COLO829 (cell line): ENCODE measurements at regions not wholly inside any gene's neighbourhood (a gene's known extent, or its start where the extent isn't known, plus 50 kb on each side); places are given as distances from the start of the nearest gene placed in this dataset.
"Not testable (repeated sequence)": the region's sequence is repeated elsewhere in the genome, so short reads cannot be mapped to it uniquely, and the experiment has no call there.

ENCODE experiments used
- DNase-seq: peaks from one replicate; pipeline ENCODE4 v3.0.0; 2012; ENCODE audit warnings: low spot score

DNA sequence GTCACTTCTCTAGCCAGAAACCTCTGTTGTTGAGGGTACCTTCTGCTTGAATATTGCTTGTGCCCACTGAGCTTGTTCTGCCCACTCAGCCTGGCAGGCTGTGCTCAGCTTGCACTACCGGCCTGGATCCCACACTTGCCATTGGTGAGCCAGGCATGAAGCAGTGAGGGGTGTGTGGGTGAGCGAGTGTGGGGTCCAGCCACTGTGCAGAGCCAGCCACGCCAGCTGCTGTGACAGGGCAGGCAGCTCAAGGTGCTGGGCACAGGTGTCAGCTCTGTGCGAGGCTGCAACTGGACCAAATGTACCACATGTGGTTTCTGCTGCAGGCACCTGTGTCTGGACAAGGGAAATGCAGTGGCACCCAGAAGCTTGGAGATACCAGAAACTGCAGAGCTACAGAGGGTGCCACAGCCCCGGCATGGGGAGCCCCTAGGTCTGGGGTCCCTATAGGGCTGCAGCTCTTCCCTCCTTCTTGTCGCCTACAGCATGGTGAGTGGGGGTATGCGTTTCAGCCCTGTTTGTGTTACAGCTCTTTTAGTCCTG, 305.1 kb upstream of the RIOK2 start:
- DNase-seq: no peak

DNA sequence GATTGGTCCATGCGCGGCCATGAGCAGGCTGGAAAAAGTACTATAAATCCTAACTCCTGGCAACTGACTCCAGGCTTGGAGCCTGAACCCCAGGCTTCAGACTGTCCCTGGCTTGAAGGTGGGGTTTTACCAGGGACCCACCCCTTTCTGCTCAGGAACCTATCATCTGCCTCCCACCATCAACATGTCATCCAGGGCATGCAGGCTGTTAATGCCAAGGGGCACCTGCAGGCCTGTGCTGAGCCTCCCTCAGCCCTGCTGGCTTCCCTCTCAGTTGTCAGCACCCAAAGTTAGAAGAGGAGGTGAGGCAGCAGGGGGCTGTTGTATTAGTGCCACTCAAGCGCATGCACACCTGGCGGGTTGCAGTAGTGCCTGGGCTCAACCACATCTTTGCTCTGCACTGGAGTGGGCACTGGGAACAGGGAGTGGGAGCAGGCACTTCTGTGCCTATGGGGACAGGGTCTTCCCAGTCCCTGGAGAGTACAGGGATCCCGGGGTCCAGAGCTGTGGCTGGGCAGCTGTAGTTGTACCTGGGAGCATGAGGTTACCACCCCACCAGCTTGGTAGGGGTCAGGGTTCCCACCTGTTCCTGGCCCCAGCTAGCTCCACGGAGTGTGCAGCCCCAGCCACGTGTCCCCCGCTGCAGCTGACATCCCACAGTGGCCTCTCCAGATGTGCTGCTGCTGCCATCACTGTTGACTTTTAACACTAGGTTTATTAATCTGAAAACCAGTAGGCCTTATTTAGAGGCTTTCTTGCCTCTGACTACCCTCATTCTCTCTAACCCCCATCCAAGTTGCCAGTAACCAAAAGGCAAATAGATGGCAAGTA, 306.2 kb upstream of the RIOK2 start:
- no peak for DNase-seq

DNA sequence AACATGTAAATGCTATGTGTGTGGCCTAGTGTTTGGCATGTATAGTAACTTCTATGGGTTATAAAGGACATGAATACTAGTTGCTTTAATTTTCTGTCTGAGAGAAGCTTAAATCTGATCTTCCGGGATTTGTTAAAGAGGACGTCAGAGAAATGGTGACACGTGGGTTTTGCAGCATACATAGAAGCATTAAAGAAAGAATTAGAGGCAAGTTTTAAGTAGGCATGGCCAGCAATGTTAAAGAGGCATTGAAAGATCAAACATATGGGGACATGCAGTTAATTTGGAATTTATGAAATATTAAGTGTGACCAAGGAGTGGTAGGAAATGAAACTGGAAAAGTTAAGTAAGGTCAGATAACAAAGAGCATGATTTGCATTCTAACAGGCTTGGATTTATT, 311.4 kb upstream of the RIOK2 start:
- no peak for DNase-seq

DNA sequence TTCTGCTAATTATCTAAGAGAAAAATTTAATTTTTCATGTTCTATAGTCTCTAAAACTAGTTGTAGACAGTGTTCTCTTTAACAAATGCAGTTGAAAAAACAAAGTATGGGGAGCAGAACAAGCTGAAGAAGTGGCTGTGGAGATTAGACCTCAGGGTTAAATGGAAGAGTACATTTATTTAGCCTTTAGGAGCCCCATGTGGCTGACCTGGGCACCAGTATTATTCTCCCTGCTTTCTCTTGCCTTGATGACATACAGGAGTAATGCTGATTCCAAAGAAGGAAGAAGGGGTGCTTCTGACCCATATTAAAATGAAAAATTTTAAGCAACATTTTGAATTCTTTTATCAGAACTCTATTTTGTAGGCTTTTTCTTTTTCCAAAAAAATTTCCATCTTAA, 312.3 kb upstream of the RIOK2 start:
- no peak for DNase-seq

DNA sequence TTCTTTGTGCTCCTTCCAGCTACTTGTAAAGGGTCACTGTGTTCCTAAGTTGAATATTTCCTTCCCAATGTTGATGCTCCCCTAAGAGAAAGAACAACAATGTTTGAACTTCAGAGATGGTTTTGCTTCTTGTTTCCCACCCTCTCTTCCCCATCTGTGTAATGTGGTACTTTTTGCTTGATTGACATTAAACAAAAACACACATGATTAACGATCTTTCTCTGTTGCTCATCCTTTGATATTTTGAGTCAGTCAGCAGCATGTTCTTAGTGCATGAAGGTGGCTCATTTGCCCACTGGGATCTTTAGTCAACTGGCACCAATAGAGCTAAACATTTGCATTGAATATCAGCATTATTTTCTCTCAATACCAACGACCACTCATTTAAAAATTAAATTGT, 313.0 kb upstream of the RIOK2 start:
- no peak for DNase-seq

DNA sequence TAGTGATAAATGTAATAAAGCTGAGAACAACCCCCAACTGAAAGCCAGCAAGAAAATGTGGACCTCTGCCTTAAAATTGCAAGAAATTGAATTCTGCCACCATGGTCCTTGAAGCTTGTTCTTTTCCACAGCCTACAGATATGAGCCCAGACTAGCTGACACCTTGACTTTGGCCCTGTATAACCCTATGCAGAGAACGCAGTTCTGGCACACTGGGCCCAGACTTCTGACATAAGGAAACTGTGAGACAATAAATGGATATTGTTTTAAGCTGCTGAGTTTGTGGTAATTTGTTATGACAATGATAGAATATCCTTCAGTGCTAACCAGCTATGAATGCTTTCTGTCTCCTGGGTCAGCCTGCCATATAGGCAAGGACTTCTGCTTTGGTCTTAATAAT, 315.6 kb upstream of the RIOK2 start:
- no peak for DNase-seq

DNA sequence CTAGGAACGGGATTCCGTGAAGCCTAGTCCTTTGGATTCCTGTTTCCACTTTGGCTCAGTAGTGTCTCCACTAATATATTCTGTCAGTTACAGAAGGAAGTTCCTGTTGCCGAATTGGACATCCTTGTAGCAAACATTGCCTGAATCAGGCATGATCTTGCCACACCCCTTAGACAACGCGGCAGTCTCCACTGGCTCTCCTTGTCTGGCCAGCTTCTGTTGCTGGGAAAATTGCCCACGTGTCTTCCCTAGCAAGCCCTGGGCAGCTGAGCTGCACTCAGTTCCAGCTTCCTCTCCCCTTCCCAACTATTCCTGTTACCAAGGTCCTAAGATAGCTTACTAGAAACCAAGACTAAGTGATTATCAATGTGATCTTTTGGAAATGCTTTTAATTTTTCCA, 316.6 kb upstream of the RIOK2 start:
- DNase-seq: no peak

DNA sequence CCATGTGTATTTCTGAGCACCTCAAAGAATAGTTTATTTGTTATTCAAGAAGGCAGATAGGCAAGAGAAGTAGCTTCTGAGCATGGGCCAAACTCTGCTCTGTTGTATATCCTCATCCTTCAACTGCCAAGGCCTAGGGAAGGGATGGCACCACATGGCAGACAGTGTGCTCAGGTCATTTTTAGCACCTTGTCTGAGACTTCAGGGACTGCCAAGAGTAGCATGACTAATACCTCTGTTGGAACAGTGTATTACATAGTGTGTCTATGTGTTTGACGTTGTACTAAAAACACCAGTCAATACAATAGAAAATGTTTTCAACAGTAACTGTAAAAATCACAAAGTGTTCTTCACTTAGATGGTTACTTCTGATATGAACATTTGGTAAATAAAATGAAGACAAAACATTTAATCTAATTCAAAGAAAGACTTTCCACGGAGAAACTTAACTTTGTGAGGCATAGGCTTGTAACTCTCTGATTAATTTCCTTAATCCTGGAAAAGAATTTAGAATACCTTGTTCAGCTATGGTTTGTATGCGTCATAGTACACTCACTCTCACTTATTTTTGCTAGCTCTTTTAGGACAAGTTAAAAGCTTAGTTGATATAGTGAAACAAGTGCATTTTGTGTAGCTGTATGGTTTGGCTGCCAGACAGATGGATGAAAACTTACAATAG, 318.4 kb upstream of the RIOK2 start:
- DNase-seq: no peak

DNA sequence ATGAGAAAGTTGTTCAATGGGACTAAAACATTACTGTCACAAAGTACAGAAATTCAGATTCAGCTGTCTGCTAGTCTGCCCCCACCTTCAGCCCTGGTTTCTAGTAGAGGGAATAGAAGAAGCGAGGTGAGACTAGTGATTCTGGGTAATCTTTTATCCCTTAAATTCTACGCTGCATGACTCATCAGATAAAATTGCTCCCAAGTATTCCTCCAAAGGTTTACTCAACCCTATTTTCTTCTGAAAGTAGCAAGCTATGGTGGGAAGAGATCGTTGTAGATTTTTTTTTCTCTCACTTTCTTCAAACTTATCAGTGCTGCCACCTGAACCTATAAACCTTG, 318.9 kb upstream of the RIOK2 start:
- DNase-seq: no peak

DNA sequence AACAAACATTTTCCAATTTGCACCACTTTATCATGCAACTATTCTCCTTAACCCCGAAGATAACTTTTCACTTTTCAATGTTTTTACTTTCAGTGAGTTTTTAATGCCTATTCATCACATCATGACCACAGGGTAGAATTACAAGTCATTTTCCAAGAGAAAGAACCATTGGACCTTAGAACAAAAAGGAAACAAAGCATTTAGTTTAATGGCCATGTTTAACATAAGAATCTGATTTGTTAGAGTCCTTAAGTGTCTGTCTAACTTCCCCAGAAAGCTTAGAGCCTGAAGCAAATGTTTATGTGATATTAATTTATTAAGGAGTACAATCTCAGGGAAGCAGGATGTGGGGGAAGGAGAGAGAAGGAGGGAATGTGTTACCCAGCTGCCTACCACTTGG, 325.8 kb upstream of the RIOK2 start:
- no peak for DNase-seq

DNA sequence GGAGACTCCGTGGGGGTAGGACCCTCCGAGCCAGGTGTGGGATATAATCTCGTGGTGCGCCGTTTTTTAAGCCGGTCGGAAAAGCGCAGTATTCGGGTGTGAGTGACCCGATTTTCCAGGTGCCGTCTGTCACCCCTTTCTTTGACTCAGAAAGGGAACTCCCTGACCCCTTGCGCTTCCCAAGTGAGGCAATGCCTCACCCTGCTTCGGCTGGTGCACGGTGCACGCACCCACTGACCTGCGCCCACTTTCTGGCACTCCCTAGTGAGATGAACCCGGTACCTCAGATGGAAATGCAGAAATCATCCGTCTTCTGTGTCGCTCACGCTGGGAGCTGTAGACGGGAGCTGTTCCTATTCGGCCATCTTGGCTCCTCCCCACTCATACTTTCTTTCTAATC, 336.5 kb upstream of the RIOK2 start:
- not testable (repeated sequence) for DNase-seq

DNA sequence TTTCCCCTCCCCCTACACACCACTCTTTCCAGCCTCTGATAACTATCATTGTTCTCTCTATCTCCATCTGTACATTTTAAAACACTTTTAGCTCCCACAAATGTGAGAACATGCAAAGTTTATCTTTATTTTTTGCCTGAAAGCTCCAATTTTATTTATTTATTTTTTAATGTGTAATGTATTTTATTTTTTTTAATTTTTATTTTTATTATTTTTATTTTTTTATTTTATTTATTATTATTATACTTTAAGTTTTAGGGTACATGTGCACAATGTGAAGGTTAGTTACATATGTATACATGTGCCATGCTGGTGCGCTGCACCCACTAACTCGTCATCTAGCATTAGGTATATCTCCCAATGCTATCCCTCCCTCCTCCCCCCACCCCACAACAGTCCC, 340.3 kb upstream of the RIOK2 start:
- DNase-seq: not testable (repeated sequence)

DNA sequence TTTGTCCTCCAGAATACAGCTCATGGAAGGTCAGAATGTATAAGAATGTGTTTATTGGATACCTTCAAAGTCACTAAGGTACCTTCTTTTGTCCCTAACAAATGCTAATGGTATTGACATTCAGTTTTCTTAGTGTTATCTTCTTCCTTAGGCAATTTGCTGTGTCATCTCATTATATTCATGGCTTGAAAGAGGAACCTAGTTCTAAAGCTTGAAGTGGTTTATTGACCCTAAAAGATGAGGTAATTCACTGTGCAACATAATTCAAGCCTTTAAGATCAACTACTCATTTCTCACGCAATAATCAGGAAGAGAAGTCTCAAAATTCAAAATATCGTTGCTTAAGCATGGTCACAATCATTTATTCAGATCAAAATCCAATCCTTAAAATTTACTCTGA, 342.7 kb upstream of the RIOK2 start:
- no peak for DNase-seq

DNA sequence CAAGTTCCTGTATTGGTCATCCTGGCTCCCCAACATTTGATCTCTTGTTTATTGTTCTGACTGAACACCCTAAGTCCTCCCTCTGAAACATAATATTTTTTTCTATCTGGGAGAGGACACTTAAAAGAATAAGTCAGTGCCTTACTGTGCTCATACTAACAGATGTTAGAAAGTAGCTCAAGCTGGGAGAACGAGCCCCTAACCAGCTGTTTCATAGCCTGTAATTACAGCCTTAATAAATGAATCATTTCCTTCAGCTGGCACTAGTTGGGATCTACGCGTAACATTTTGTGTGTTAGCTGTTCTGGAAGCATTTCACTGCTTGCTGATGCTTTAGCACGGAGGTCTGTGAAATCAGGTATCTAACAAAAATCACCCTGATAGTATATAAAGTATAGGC, 345.9 kb upstream of the RIOK2 start:
- no peak for DNase-seq

DNA sequence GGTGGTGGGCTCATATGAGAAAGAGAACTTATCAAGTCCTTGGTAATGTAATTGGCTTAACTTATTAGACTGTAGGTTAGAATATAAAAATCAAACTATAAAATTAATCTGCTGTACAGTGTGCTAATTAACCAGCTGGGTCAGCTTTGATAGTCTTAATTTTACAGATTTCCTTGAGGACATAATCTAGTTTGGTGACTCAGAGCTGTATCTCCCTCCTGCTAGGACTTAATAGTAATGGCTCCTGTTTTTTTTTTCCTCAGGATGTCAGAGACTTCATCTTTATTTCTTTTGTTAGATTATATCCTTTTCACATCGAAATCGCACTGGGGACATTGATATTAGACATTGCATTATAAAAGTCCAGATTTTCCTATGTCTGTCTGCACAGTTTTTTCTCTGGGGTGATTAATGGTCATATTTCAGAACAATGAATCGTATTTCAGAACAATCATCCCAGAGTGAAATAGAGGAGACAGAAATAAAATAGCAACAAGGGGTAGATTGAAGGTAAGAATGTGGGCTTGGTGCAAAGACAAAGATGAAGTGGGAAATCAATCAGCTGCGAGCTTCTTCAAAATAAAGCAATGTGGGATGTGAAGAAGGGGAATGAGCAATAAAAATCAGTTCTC, 346.4 kb upstream of the RIOK2 start:
- DNase-seq: no peak

DNA sequence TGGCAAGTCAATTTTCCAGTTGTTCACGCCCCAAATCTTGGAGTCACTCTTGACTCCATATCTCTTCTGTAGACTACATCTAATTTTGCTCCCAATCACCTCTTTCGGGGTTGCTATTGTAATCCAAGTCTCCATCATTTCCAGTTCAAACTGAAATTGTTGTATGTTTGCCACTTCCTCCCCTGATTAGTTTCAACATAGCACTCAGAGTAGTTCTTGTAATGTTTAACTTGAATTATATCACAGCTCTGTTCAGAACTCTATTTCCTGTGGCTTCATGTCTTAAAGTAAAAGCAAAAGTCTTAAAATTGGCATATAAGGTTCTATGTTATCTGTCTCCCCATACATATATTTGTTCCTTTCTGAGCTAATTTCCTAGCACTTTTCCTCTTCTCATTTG, 348.5 kb upstream of the RIOK2 start:
- DNase-seq: no peak

DNA sequence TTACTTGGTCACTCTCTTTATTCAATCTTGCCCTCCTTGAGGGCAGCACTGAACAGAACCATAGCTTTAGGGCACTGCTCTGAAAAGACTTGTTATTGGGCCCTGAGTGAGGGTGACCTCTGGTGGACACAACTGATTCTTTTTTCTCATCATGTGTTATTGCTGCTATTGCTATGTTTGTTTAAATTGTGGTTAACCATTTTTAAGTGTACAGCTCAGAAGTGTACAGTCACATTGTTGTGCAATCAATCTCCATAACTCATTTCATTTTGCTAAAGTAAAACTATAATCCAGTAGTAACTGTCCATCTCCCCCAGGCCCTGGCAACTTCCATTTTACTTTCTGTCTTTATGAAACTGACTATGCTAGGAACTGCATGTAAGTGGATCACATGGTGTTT, 351.1 kb upstream of the RIOK2 start:
- peak; percentile 18 for DNase-seq

DNA sequence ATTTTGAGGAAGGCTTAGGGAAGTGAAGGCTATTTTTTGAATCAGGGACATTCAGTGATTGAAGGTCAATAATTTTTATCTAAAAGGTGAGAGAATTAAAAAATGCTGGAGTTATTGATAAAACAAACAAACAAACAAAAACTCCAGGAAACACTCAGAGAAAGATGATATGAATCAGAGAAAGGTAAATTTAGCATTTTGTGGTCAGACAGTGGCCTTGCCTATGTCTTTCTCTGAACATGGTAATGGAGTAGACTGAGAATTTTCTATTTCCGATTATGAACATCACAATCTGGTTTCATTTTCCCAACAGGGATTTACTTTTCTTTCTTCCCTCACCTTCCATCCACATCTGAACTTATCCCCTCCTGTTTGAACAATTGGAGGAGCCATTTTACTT, 353.6 kb upstream of the RIOK2 start:
- no peak for DNase-seq

DNA sequence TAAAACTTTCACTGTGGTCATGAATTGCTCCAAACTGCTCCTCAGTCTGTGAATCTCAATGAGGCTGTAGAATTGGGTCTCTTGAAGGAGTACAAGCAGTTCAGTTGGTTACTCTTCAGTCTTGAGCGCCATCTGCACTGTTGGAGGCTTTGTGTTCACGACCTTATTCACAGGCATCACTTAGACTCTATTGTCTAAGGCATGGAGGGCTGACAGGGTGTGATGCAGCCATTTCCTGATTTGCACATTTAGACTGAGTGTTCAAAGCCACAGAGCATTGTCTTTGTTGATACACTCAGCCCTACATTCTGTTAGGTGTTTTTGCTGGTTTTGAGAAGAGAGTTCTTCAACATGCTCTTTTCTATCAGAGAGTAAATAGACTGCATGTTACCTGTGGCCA, 355.9 kb upstream of the RIOK2 start:
- DNase-seq: no peak

DNA sequence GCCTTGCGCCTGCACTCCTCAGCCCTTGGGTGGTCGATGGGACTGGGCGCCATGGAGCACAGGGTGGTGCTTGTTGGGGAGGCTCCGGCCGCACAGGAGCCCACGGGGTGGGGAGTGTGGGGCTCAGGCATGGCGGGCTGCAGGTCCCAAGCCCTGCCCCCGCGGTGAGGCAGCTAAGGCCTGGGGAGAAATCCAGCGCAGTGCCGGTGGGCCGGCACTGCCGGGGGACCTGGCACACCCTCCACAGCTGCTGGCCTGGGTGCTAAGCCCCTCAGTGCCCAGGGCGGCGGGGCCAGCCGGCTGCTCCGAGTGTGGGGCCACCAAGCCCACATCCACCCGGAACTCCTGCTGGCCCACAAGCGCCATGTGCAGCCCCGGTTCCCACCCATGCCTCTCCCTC, 358.8 kb upstream of the RIOK2 start:
- DNase-seq: no peak

DNA sequence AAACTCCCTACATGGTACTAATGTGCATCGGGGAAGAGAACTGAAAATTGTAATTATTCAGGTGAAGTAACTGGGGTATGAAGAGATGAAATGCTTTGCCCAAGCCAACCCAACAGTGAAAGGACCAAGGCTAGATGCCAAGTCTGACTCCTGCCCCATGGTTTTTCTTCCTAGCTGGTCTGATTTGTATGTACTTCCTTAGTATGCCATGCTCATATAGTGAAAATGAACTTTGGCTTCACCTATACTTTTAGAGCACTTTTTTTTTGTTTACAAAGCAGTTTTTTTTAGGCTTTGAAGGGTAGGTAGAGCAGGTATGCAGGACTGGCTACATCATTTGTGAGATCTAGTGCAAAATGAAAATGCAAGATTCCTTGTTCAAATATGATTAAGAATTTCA, 359.4 kb upstream of the RIOK2 start:
- DNase-seq: no peak

DNA sequence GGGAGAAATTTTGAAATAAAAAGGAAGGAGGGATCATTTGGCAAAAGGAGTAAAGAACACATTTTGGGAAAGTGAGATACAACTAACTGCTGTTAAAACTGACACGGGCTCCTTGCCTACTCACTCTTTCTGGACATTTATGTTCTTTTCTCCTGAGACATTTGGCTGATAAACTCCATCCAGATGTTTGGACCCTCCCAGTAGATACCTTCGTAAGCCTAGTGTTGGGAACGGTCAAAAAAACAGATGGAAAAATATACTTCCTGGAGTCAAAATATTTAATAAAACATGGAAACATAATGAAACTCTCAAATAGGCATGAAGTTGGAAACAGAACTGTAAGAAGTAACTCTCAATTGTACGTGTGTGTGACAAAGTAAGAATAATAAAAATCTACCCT, 360.1 kb upstream of the RIOK2 start:
- DNase-seq: no peak

DNA sequence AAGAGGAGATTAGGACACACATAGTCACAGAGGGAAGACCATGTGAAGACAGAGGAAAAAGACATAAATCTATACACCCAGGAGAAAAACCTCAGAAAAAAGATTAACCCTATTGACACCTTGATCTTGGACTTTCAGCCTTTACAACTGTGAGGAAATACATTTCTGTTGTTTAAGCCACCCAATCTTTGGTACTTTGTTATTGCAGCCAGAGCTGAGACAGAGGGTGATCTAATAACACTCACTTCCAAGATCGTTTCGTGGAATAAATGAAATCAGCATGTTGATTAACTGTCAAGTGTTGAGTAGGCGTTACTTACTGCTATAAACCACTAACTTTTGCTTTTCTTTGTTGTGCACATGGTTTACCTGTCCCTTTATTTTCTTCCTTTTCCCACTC, 361.2 kb upstream of the RIOK2 start:
- no peak for DNase-seq
